Neural progenitor cell (in vitro differentiated cells): ENCODE measurements at regions not wholly inside any gene's neighbourhood (a gene's known extent, or its start where the extent isn't known, plus 50 kb on each side); places are given as distances from the start of the nearest gene placed in this dataset.

Experiments used
- DNase-seq: peaks from one replicate; pipeline ENCODE4 v3.0.0-alpha.2; 2016; ENCODE audit warnings: low spot score
- H2AFZ ChIP-seq: fragments of 200-600 bp; sonication (generic); replicated peaks from 2 replicates; pipeline ENCODE4 v1.6.1; 2016; ENCODE audit warnings: antibody characterized with exemption
- H3F3A ChIP-seq: fragments of 200-600 bp; sonication (generic); 2 replicates; pipeline ENCODE4 v1.6.1; 2016; ENCODE audit warnings: antibody characterized with exemption, low read depth
- H3K27ac ChIP-seq: fragments of 200-600 bp; sonication (generic); 2 replicates; pipeline ENCODE4 v1.5.1; 2016; ENCODE audit warnings: mild to moderate bottlenecking
- H3K27me3 ChIP-seq: fragments of 200-600 bp; sonication (generic); 2 replicates; pipeline ENCODE4 v1.6.1; 2016; ENCODE audit warnings: mild to moderate bottlenecking, moderate library complexity
- H3K36me3 ChIP-seq: fragments of 200-600 bp; sonication (generic); 2 replicates; pipeline ENCODE4 v1.5.1; 2016
- H3K4me1 ChIP-seq: fragments of 200-600 bp; sonication (generic); 2 replicates; pipeline ENCODE4 v1.6.1; 2016; ENCODE audit warnings: mixed run types
- H3K4me2 ChIP-seq: fragments of 200-600 bp; sonication (generic); 2 replicates; pipeline ENCODE4 v1.6.1; 2016
- H3K4me3 ChIP-seq: fragments of 200-600 bp; sonication (generic); 2 replicates; pipeline ENCODE4 v1.5.1; 2016
- H3K79me2 ChIP-seq: fragments of 200-600 bp; sonication (generic); 2 replicates; pipeline ENCODE4 v1.6.1; 2016; ENCODE audit warnings: low read depth
- H3K9ac ChIP-seq: fragments of 200-600 bp; sonication (generic); 2 replicates; pipeline ENCODE4 v1.6.1; 2016
- H3K9me3 ChIP-seq: fragments of 200-600 bp; sonication (generic); 2 replicates; pipeline ENCODE4 v1.5.1; 2016; ENCODE audit warnings: low read depth
- H4K20me1 ChIP-seq: fragments of 200-600 bp; sonication (generic); 2 replicates; pipeline ENCODE4 v1.6.1; 2016; ENCODE audit warnings: low read depth
- H3K27ac Mint-ChIP-seq: 3 replicates; pipeline ENCODE4 v1.8.0; 2021; ENCODE audit warnings: mixed read lengths
- H3K27me3 Mint-ChIP-seq: 2 replicates; pipeline ENCODE4 v1.8.0; 2022; ENCODE audit warnings: low read depth, mild to moderate bottlenecking, inconsistent platforms, moderate library complexity, mixed read lengths; ENCODE audit not compliant: insufficient read depth
- H3K36me3 Mint-ChIP-seq: 3 replicates; pipeline ENCODE4 v1.8.0; 2021; ENCODE audit warnings: mixed read lengths
- H3K4me1 Mint-ChIP-seq: 3 replicates; pipeline ENCODE4 v1.8.0; 2021; ENCODE audit warnings: mixed read lengths
- H3K4me3 Mint-ChIP-seq: 3 replicates; pipeline ENCODE4 v1.8.0; 2021; ENCODE audit warnings: mild to moderate bottlenecking, moderate library complexity, mixed read lengths
- H3K9me3 Mint-ChIP-seq: 3 replicates; pipeline ENCODE4 v1.8.0; 2020; ENCODE audit warnings: mixed read lengths
- EZH2 ChIP-seq: fragments of 200-600 bp; sonication (generic); IDR thresholded peaks from 2 replicates; pipeline ENCODE4 v1.6.1; 2017; ENCODE audit warnings: antibody characterized with exemption, mild to moderate bottlenecking, moderate library complexity
- EZH2phosphoT487 ChIP-seq: fragments of 200-600 bp; sonication (generic); IDR thresholded peaks from 2 replicates; pipeline ENCODE4 v1.6.1; 2017; ENCODE audit warnings: antibody characterized with exemption
- TF ChIP-seq, protein P1 (sequence below): fragments of 200-600 bp; sonication (generic); IDR thresholded peaks from 2 replicates; pipeline ENCODE4 v1.5.1; 2017; ENCODE audit warnings: antibody characterized with exemption, mild to moderate bottlenecking

DNA sequence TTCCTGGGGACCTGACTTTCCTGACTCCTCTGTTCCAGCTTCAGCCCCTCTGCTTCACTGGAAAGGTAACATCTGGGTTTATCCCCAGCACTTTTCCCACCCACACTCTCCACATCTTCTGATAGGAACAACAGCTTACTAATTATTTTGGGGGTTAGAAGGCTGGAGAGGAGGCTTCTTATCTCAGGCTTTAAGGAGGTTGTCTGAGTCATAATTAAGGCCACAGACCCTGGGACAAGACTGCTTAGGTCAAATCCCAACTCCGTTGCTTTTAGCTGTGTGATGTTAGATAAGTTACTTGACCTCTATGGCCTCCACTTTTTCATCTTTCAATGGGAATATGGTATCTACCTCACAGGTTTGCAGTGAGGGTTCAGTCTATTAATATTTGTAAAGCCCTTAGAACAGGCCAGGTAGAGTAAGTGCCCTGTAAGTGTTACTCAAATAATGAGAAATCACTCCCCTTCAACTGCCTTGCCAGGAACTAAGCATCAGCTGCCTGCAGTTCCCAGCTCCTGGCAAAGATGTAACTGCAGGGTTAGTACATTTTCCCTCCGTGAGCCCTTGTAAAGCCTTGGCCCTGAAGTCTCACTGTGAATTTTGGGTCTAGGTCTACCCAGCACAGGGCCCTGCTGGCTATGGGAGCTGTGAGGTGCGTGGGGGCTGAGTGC is 123.6 kb downstream of the MTX2 start:
- Histone ChIP-seq H3K4me2 (no peak overlapping the region), H3K79me2 (no peaks in the 10 kb centered on the region), H3K4me1 (no peaks in the 10 kb centered on the region), H3F3A (no peaks in the 10 kb centered on the region), H2AFZ (no peak overlapping the region), H3K27me3 (no peaks in the 10 kb centered on the region), H3K27ac (no peak overlapping the region), H3K36me3 (no peaks in the 10 kb centered on the region), H3K4me3 (no peak overlapping the region), H3K9ac (no peak overlapping the region), H4K20me1 (no peaks in the 10 kb centered on the region), H3K9me3 (no peaks in the 10 kb centered on the region)
- no peaks in the 10 kb centered on the region for H3K9me3 Mint-ChIP-seq
- no peaks in the 10 kb centered on the region for H3K4me1 Mint-ChIP-seq
- no peak for TF ChIP-seq EZH2phosphoT487
- no peak for TF ChIP-seq EZH2
- TF ChIP-seq, protein P1, sequence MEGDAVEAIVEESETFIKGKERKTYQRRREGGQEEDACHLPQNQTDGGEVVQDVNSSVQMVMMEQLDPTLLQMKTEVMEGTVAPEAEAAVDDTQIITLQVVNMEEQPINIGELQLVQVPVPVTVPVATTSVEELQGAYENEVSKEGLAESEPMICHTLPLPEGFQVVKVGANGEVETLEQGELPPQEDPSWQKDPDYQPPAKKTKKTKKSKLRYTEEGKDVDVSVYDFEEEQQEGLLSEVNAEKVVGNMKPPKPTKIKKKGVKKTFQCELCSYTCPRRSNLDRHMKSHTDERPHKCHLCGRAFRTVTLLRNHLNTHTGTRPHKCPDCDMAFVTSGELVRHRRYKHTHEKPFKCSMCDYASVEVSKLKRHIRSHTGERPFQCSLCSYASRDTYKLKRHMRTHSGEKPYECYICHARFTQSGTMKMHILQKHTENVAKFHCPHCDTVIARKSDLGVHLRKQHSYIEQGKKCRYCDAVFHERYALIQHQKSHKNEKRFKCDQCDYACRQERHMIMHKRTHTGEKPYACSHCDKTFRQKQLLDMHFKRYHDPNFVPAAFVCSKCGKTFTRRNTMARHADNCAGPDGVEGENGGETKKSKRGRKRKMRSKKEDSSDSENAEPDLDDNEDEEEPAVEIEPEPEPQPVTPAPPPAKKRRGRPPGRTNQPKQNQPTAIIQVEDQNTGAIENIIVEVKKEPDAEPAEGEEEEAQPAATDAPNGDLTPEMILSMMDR, result no peak
- no peak overlapping the region for H3K27ac Mint-ChIP-seq
- peaks cover 6% of the 10 kb centered on the region for H3K27me3 Mint-ChIP-seq
- H3K36me3 Mint-ChIP-seq, result no peaks in the 10 kb centered on the region
- H3K4me3 Mint-ChIP-seq, result no peak overlapping the region
- DNase-seq, result no peak

DNA sequence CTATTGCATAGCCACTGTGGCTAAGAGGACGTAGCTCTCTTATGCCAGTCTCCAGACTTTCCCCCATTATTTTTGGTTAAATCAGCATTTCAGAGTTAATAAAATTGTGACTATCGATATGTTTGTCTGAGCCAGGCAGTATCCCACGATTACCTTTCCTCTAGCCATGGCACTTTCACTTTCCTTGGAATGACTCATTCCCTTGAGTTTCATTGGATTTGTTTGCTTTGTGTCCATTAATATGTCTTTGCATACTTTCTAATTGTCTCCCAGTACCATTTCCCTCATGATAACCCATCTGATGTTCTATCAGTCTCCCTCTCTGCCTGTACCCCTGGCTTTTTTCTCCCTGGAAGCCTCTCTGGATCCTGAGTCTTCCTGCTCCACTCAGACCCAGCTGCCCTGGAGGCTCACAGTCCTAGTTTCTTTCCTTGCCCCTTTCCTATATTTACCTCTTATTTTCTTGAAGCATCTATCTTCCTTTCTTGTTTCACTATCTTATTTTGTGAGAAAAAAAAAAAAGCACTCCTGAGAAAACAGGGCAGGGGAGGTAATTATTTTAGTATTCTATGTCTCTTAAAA is 126.1 kb downstream of the MTX2 start:
- H3K4me2 ChIP-seq, result no peak overlapping the region

DNA sequence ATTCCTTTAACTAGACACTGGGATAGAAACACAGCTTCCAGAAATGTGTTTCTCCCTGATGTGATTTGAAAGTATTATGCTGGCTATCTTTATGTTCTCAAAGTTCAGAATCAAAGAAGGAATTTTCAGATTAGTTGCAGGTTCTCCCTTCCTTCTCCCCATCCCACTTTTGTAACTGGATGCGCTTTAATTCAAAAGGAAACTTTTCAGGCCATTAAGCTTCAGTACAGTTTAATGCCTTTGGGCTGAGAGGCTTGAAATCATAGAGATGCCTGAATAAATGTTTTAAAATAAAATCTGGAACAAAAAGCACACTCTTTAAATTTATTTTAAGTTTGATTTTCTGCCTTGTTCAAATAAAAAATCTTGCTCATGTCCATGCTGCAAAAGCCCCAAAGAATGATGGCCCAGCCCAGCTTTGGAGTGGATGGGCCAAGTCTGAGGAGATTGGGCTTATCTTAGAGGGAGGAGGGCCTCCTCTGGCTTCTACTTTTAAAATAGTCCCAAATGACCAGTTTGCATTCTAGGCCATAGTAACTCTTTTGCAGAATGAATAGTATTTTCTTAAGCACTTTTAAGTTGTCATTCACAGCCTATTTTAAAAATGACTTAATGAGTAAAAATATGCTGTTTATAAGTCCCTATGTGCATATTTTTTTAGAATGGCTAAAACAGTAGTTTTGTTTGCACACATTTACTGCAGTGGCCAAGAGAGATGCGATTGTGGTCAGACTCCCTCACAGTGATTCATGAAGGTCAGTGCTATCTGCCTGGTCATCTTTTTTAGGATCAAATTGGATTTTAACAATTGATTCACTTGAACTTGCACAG is 129.2 kb downstream of the MTX2 start:
- no peak overlapping the region for H3K4me3 Mint-ChIP-seq
- H3K9me3 Mint-ChIP-seq, result no peaks in the 10 kb centered on the region
- Histone ChIP-seq H3K27ac (no peak overlapping the region), H3F3A (no peaks in the 10 kb centered on the region), H3K36me3 (no peaks in the 10 kb centered on the region), H3K4me2 (no peak overlapping the region), H3K4me3 (no peak overlapping the region), H3K9ac (no peak overlapping the region), H3K27me3 (no peaks in the 10 kb centered on the region), H3K79me2 (no peaks in the 10 kb centered on the region), H4K20me1 (no peaks in the 10 kb centered on the region), H3K9me3 (no peaks in the 10 kb centered on the region), H2AFZ (no peak overlapping the region), H3K4me1 (no peaks in the 10 kb centered on the region)
- H3K27ac Mint-ChIP-seq, result no peak overlapping the region
- H3K27me3 Mint-ChIP-seq, result peaks cover 6% of the 10 kb centered on the region
- DNase-seq, result no peak
- TF ChIP-seq EZH2, result no peak
- TF ChIP-seq EZH2phosphoT487, result no peak
- TF ChIP-seq, protein P1, result no peak
- H3K4me1 Mint-ChIP-seq, result peaks cover 5% of the 10 kb centered on the region
- H3K36me3 Mint-ChIP-seq, result no peaks in the 10 kb centered on the region

More for the DNA sequence above, 126.1 kb downstream of the MTX2 start:
- Histone ChIP-seq H3K79me2 (no peaks in the 10 kb centered on the region), H3K36me3 (no peaks in the 10 kb centered on the region), H3K9me3 (no peaks in the 10 kb centered on the region), H3K4me1 (no peaks in the 10 kb centered on the region), H3F3A (no peaks in the 10 kb centered on the region), H3K27me3 (no peaks in the 10 kb centered on the region), H3K9ac (no peak overlapping the region), H2AFZ (no peak overlapping the region), H3K27ac (no peak overlapping the region), H4K20me1 (no peaks in the 10 kb centered on the region), H3K4me3 (no peak overlapping the region)
- no peak overlapping the region for H3K4me3 Mint-ChIP-seq
- H3K36me3 Mint-ChIP-seq, result no peaks in the 10 kb centered on the region
- H3K27ac Mint-ChIP-seq, result no peak overlapping the region
- peaks cover 6% of the 10 kb centered on the region for H3K27me3 Mint-ChIP-seq
- DNase-seq, result no peak
- H3K4me1 Mint-ChIP-seq, result peaks cover 5% of the 10 kb centered on the region
- TF ChIP-seq EZH2 (no peak), EZH2phosphoT487 (no peak)
- TF ChIP-seq, protein P1, result no peak
- no peaks in the 10 kb centered on the region for H3K9me3 Mint-ChIP-seq
